KOPT-K1 (cell line): ENCODE measurements at regions not wholly inside any gene's neighbourhood (a gene's known extent, or its start where the extent isn't known, plus 50 kb on each side); places are given as distances from the start of the nearest gene placed in this dataset.

Experiments
- H3K27ac ChIP-seq: fragments of 200-600 bp; sonication (generic); 2 replicates; pipeline ENCODE4 v1.5.1; 2016; ENCODE audit warnings: antibody characterized with exemption, mild to moderate bottlenecking, low read depth, low read length; ENCODE audit not compliant: poor library complexity, severe bottlenecking
- H3K36me3 ChIP-seq: fragments of 200-600 bp; sonication (generic); 2 replicates; pipeline ENCODE4 v1.5.1; 2017; ENCODE audit warnings: antibody characterized with exemption, mild to moderate bottlenecking, low read length, moderate library complexity; ENCODE audit not compliant: insufficient read depth
- H3K9me3 ChIP-seq: fragments of 200-600 bp; sonication (generic); 2 replicates; pipeline ENCODE4 v1.5.1; 2017; ENCODE audit warnings: antibody characterized with exemption, low read length, mild to moderate bottlenecking; ENCODE audit not compliant: insufficient read depth, poor library complexity, severe bottlenecking

- Histone ChIP-seq H3K9me3 (no peaks in the 10 kb centered on the region), H3K27ac (no peak overlapping the region), H3K36me3 (no peaks in the 10 kb centered on the region)
Observed at GRCh38 chr13:40061466-40062450, 406.3 kb downstream of the COG6 start.

- no peak overlapping the region for H3K27ac ChIP-seq
- no peaks in the 10 kb centered on the region for H3K9me3 ChIP-seq
- no peaks in the 10 kb centered on the region for H3K36me3 ChIP-seq
Observed at GRCh38 chr13:40063278-40063698, 407.8 kb downstream of the COG6 start.

- no peaks in the 10 kb centered on the region for H3K9me3 ChIP-seq
- H3K36me3 ChIP-seq = no peaks in the 10 kb centered on the region
- H3K27ac ChIP-seq = no peak overlapping the region
Observed at GRCh38 chr13:40063703-40064102, 408.2 kb downstream of the COG6 start.

GRCh38 chr13:40064154-40065097 is 409.0 kb downstream of the COG6 start:
- Histone ChIP-seq H3K9me3 (no peaks in the 10 kb centered on the region), H3K27ac (no peak overlapping the region), H3K36me3 (no peaks in the 10 kb centered on the region)

- Histone ChIP-seq H3K36me3 (no peaks in the 10 kb centered on the region), H3K27ac (no peak overlapping the region), H3K9me3 (no peaks in the 10 kb centered on the region)
Observed at GRCh38 chr13:40069173-40070044, 413.9 kb downstream of the COG6 start.

GRCh38 chr13:40070357-40070756 is 414.9 kb downstream of the COG6 start:
- Histone ChIP-seq H3K27ac (no peak overlapping the region), H3K36me3 (no peaks in the 10 kb centered on the region), H3K9me3 (no peaks in the 10 kb centered on the region)

- Histone ChIP-seq H3K9me3 (no peaks in the 10 kb centered on the region), H3K27ac (no peak overlapping the region), H3K36me3 (no peaks in the 10 kb centered on the region)
Observed at GRCh38 chr13:40072663-40073120, 417.2 kb downstream of the COG6 start.

GRCh38 chr13:40074338-40074737 is 418.9 kb downstream of the COG6 start:
- H3K27ac ChIP-seq = no peak overlapping the region
- no peaks in the 10 kb centered on the region for H3K9me3 ChIP-seq
- no peaks in the 10 kb centered on the region for H3K36me3 ChIP-seq

GRCh38 chr13:40075281-40075680 is 419.8 kb downstream of the COG6 start:
- H3K9me3 ChIP-seq = no peaks in the 10 kb centered on the region
- no peak overlapping the region for H3K27ac ChIP-seq
- no peaks in the 10 kb centered on the region for H3K36me3 ChIP-seq

- Histone ChIP-seq H3K9me3 (no peaks in the 10 kb centered on the region), H3K36me3 (no peaks in the 10 kb centered on the region), H3K27ac (no peak overlapping the region)
Observed at GRCh38 chr13:40076765-40077362, 421.4 kb downstream of the COG6 start.

- no peaks in the 10 kb centered on the region for H3K9me3 ChIP-seq
- no peaks in the 10 kb centered on the region for H3K36me3 ChIP-seq
Observed at GRCh38 chr13:40077396-40078027, 422.1 kb downstream of the COG6 start.

GRCh38 chr13:40079721-40080120 is 424.3 kb downstream of the COG6 start:
- Histone ChIP-seq H3K36me3 (no peaks in the 10 kb centered on the region), H3K27ac (no peak overlapping the region), H3K9me3 (no peaks in the 10 kb centered on the region)

More at GRCh38 chr13:40077396-40078027, 422.1 kb downstream of the COG6 start:
- H3K27ac ChIP-seq = no peak overlapping the region

GRCh38 chr13:40080676-40081075 is 425.2 kb downstream of the COG6 start:
- Histone ChIP-seq H3K27ac (no peak overlapping the region), H3K36me3 (no peaks in the 10 kb centered on the region), H3K9me3 (no peaks in the 10 kb centered on the region)

GRCh38 chr13:40082639-40083038 is 427.2 kb downstream of the COG6 start:
- Histone ChIP-seq H3K36me3 (no peaks in the 10 kb centered on the region), H3K9me3 (no peaks in the 10 kb centered on the region), H3K27ac (no peak overlapping the region)
